T-helper 2 cell treated with Interferon-gamma antibody and Interleukin-4, amounts not matched to agents 100 ng/mL and 5 ng/mL, for 36 hours (primary cell): ENCODE measurements at regions not wholly inside any gene's neighbourhood (a gene's known extent, or its start where the extent isn't known, plus 50 kb on each side); places are given as distances from the start of the nearest gene placed in this dataset.
"Not testable (repeated sequence)": the region's sequence is repeated elsewhere in the genome, so short reads cannot be mapped to it uniquely, and the experiment has no call there.

Experiments
- intact Hi-C: fragments of 100-400 bp; cut with micrococcal nuclease; formaldehyde crosslinking; loops from one replicate; pipeline ENCODE4 v1.15.1; 2023

DNA sequence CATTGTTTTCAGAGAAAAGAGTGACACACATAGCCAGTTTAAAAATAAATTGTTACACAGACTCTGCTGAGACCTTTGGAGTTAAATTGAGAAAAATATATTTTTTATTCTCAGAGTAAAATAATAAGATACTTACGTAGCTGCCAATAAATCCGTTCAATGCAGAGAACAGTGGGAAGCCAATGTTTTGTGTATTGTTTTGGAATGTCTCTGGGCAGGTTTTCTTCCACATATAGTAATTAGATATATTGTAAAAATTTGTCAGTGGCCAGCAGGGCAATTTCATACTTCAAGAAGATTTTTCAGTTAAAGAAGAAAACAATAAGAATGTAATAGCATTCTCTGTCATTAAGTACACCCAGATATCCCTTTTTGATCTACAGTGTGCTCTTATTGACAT is 999.5 kb upstream of the INTU start:
- intact Hi-C loops, result no loop called here

DNA sequence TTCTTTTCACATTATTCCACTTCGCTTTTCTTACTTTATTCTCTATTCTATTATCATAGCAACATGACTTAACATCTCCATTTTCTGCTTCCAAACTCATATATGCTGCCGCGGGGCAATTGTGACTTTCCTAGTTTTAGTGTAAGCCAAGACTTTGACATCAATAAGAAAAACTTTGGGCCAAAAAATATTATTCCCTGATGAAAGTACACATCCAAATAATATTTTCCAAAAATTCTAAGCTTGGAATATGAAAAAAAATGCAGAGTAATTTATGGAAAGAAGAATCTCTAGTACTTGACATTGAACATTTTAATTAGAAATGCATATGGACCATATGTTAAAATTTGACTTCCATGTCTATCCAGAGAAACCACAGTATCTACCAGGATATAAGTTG is 995.1 kb upstream of the INTU start:
- intact Hi-C loops, result no loop called here

DNA sequence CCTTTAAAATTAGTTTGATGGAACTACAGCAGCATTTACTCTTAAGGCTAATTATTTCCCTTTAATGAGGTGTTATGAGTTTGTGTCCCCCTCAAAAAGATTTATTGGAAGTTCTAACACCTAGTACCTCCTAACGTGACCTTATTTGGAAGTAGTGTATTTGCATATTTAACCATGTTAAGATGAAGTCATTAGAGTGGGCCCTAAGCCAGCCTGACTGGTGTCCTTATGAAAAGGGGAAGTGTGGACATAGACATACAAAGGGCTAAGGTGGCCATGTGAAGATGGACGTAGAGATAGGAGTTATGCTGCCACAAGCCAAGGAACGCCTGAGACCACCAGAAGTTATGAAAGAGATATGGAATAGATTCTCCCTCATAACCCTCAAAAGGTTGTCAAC is 985.4 kb upstream of the INTU start:
- intact Hi-C loops, result no loop called here

DNA sequence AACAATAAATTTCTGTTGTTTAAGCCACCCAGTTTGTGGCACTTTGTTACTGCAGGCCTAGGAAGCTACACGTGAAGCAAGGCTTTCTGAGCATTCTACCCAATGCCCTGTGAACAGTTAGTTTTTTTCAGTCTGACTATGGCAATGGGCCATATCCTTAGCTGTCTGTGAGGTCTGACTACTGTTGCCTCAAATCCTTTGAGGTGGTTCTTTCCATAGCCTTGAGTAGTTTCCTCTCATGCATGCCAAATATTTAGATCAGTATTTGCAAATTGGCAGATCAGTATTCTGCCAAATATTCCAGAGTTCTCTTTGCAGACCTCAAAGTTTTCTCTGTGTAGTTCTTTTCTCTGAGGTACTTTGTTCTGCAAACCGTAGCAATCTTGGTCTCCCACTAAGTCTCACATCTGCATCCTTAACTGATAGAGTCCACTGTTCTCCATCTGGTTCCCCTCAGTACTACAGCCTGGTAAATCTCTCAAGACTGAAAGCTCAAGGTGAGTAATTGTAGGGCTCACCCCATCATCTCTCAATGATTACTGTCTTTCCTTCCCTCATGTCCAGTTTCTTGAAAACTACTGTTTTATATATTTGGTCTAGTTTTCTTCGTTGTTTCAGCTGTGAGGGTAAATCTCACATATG is 984.9 kb upstream of the INTU start:
- intact Hi-C loops, result no loop called here

DNA sequence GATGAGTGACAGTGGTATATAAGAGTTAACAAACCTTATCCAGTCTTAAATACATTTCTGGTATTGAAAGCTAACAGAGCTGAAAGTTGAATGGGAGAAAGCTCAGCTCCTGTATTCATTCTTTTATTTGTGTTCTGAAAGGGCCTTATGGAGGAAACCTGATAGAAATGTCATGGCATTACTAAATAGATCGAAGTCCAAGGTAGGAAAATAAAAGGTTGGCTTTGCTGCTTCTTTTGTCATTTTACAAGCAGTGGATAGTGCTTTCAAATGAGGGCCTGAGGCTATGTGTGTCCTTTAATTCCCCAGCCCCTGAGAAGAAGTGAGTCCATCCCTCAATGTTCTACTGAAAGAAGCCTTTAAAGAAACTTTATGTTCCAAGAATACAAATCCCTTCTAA is 974.3 kb upstream of the INTU start:
- intact Hi-C loops, result no loop called here

DNA sequence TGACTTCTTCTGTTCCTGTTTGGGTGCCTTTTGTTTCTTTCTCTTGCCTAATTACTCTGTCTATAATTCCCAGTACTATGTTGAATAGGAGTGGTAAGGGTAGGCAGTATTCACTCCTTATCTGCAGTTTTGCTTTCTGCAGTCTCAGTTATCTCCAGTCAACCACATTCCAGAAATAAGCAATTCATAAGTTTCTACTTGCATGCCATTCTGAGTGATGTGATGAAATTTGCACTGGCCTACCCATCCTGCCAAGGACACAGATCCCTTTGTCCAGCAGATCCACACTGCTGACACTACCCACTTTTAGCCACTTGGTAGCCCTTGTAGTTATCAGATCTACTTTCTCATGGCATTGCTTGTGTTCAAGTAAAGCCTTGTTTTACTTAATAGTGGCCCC is 971.6 kb upstream of the INTU start:
- intact Hi-C loops, result no loop called here

DNA sequence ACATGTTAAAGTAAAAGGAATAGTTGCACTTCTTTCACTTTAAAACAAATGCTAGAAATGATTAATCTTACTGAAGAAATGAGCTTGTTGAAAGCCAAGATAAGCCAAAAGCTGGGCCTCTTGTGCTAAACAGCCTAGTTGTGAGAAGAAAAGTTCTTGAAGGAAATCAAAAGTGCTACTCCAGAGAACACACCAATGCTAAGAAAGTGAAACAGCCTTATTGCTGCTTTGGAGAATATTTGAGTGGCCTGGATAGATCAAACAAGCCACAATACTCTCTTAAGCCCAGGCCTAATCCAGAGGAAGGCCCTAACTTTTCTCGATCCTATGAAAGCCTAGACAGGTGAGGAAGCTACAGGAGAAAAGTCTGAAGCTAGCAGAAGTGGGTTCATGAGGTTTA is 967.9 kb upstream of the INTU start:
- intact Hi-C loops, result no loop called here

DNA sequence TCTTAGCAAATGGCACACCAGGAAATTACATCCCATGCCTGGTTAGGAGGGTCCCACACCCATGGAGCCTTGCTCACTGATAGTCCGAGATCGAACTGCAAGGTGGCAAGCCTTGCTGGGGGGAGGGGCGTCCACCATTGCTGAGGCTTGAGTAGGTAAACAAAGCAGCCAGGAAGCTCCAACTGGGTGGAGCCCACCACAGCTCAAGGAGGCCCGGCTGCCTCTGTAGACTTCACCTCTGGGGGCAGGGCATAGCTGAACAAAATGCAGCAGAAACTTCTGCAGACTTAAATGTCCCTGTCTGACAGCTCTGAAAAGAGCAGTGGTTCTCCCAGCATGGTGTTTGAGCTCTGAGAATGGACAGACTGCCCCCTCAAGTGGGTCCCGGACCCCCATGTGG is 962.7 kb upstream of the INTU start:
- intact Hi-C loops, result not testable (repeated sequence)

DNA sequence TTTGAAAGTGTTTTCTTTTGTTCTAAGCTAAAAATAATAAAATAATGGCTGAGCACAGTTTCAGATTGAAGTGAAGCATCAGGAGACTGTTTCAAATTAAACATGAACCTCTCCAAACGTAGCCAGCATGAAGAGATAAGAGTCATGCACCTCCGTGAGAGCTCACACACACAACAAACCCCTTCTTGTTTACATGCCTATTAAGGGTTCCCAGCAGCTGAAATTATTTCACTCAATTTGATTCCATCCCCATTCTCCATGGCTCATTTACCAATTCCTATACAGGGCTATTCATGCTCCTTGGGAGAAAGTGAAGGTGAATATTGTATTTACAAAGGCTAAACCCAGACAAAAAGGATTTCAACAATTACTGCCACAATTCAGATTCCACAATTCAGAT is 954.1 kb upstream of the INTU start:
- intact Hi-C loops, result no loop called here

DNA sequence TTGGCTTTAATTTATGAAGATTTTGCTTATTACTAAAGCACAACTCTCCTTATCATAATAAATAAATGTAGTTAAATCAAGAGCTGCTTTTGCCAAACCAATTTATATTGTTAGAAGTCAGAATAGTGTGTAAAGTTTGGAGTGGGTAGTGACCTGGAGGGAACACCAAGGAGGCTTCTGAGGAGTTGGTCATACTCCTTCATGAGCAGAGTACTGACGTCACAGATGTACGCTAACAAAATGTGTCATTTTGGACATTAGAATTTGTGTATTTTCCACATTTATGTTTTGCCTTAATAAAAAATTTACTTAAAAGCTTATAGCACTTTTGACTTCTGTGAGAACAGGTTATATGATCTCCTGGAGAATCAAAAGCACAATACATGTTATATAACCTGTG is 953.5 kb upstream of the INTU start:
- intact Hi-C loops, result no loop called here

DNA sequence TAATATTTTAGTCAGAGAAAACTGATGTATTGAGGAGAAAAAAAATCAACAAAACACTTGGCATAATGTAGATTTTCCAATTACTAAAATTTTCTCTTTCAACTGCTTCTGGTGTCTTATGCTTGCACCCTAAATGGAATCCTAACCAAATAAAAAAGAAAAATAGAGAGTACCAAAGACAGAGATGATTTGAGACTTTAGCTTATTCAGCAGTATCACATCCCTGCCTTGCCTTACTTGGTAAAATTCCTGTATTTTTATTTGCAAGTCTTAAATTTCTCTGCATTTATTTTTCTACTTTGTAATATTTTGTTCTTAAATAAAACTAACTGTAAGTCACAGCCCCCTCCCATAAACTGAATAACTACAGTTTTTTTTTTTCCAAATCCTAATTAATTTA is 950.5 kb upstream of the INTU start:
- intact Hi-C loops, result no loop called here

DNA sequence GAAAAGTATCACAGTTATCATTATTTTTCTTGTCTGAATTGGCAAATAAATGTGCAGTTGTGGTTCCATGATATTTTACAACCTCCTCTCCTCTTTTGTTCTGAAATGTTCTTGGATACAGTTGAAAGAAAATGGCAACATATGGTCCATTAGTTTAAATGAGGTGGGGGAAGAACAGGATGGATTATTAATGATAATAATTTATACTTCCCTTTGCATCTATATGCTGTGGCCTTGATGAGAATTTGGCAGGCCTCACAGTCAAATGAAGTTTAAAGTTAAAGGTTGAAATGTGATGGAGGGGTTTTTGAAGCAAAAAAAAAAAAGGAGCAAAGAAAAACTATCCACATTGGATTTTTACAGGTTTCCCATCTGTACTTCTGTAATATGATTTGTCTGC is 946.3 kb upstream of the INTU start:
- intact Hi-C loops, result no loop called here

DNA sequence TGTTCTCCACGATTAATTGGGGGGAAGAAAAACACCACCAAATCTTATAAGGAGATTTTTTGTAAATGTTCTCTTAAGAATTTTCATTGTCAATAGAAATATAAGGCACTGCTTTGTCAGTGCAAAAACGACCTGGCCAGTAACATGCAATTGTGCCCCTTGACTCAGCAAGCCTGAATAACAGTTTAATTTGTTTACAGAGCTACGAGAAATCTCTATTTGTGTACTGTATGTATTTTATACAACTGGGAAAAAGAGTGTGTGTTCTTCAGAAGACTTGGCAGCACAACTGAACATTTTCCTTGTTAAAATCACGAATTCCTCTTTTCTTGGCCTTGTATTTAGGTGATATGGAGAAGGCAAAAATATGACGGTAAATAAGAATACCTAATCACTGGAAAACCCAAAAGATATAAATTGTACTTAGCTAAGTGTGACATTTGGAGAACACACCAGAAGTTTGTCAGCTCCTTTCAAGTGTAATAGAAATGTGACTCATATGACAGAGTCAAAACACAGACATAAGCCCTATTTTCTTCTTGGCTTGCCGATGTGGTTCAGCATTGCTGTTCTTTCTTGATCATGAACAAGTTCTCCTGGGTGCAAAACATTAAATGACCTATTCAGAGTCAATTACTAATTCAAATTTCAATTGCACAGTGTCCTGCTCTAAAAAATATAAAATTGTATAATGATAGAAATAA is 945.0 kb upstream of the INTU start:
- intact Hi-C loops, result no loop called here

DNA sequence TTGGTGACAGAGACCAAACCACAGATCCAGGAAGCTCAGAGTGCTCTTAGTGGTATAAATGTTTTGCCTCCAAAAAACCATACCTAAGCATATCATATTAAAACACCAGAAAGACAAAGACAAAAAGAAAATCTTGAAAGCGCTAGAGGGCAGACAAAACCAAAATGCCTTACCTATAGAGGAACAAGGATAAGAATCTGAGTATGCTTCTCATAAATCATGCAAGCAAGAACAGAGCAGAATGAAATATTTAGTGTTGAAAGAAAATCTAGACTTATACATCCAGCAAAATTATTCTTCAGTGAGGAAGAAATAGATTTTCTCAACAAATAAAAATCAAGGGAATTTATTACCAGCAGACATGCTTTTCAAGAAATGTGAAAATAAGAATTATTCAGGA is 941.0 kb upstream of the INTU start:
- intact Hi-C loops, result no loop called here

DNA sequence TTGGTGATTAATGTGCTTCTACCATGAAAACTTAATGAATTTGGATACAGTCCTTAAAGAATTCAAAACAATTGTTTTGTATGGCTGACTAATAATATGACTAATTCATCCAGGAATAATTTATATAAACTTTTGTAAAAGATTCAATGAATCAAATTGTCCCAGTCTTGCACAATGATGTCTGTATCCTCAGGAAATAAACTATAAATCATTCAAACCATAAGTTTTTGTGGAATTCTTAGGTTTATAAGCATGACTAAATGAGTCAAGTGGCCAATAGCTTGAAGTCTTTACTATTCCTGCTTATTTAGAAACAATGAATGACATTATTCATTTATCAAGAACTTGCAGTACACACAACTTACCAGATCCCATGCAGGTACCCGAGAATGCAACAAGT is 935.0 kb upstream of the INTU start:
- intact Hi-C loops, result no loop called here

DNA sequence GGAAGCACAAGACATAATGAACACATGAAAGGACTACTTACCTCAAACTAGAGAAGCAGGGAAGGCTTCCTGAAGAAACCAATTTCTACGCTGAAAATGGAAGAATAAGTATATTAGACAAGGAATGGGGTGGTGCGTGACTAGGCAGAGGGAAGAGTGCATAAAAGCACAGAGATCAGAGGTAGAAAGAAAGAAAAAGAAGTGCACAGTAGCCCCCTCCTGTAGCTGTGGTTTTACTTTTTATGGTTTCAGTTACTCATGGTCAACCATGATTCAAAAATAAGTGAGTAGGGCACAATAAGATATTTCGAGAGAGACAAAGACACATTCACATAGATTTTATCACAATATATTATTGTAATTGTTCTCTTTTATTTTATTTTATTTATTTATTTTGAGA is 934.5 kb upstream of the INTU start:
- intact Hi-C loops, result no loop called here

DNA sequence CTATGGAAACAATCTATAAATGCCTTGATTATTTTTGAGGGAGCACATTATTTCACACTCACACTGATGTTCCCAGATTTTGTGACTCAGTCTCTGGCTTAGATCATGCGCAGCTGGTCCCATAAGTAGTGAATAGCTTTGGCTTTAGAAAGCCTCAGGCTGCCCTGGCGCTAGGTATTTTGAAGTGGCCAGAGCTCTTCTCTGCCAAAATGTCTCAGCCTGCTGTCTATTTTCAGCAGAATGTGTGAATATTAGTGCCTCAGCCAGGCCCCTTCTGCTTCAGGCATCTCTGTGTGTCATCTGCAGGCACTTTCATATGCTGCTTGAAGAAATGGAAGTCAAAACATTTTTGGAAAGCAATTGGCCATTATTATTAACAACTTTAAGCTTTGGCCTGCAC is 931.0 kb upstream of the INTU start:
- intact Hi-C loops, result no loop called here

DNA sequence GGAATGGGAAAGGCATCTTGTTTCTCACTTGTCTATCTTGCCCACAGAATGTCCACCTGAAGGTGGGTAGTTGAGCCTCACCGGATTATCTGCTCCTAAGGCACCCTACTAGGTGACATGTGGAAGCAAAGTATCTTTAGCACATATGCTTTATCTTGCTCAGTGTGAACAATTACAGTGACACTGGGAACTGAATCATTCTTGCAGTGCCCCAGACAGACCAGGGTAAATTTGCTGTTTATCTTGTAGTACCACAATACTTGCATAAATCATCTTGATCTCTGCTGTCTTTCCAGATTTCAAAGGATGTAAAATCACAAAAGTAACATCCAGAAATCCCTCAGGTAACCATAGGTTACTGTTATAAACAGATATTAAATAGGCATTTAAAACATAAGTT is 930.0 kb upstream of the INTU start:
- intact Hi-C loops, result no loop called here

DNA sequence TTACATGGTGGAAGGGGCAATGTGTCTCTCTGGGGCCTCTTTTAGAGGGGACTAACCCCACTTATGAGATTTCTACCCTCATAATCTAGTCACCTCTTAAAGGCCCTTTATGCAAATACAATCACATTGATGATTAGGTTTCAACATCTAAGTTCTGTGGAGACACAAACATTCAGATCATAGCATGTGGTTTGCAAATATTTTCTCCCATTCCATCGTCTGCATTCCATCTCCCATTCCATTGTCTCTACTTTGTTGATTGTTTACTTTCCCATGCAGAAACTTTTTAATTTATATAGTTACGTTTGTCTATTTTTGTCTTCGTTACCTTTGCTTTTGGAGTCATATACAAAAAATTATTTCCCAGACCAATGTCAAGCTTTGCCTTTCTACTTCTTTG is 927.5 kb upstream of the INTU start:
- intact Hi-C loops, result no loop called here

DNA sequence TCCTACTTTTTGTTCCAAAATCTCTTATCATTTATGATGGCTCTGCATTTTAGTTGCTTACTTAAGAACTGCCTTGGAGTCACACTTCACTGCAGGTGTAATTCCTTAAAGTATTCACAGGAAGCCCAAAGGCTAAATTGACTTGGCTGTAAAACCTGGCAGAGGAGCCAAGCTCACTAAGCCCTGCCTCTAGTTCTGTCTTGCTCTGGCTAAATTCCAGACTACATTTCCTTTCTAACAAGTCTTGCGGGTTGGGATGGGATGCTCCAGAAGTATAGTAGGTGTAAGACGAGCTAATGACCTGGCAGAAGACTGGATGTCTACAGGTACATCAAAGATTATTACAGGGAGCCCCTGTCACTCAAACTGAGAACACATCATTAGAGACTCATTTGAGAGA is 924.0 kb upstream of the INTU start:
- intact Hi-C loops, result no loop called here

DNA sequence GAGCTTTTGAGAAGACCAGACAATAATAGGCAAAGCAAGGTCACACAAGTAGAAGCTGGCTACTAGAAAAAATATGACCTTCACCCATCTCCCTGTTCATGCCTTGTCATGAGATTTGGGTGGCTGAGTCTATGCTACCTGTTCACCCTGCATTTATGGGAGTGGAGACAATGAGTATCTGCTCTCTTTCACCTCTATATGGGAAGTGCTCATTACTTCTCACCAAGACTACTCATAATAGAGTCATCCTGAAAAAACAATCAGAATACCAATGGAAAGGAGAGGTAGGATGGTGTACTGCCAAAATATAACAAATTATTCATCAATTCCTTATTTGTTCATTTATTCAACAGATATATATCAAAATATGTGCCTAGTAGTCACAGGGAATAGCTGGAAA is 921.8 kb upstream of the INTU start:
- intact Hi-C loops, result no loop called here

DNA sequence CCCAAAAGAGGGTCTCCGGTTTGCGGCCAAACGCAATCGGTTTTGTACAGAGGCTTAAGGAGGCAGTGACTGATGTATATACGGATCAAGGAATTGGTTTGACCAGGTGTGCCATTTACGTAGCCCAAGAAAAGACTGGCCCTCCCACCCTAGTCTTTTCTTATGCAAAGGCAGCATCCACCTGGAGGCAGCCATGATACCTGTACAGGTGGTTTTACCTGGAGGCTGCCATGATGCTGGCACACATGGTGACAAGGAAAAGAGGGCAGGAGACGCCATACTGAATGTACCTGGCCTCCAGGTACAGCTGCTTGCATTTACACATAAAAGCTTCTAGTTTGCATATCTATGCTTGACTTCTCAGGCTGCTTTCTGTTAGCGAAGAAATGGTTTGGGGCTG is 917.7 kb upstream of the INTU start:
- intact Hi-C loops, result no loop called here

DNA sequence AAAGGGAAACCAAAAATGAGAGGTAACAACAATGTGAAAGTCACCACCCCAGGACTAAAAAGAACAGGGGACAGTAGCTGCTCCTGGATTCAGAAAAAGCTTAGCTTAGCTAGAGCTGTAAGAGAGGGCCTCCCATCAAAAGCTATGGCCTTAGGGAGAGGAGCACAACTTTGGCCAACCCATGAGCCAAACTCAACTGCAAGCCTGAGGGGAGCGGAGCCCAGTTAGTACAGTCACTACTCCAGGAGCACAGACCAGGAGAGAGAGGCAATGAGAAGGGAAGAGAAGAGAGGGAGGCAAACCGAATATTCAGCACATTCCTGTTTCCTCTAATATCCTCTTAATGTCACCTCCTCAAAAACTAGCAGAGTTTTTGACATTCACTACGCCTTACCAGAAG is 917.1 kb upstream of the INTU start:
- intact Hi-C loops, result no loop called here

DNA sequence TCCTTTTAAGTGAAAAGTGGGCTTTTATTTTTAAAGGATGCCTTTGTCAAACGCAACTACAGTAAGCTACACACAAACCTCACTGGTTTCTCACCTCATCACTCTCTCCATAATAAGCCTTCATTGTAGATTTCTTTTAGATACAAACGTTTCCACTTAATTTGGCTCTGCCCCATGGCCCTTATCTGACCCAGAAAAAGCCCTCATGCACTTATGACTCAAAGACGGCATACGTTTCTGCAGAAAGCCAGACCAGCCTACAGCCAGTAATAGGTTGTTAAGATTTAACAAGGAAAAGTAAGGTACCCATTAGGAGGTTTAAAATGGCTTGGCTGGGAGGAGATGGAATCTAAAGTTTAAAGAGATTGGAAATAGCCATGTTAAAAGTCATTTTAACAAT is 914.6 kb upstream of the INTU start:
- intact Hi-C loops, result no loop called here
